Neural crest cell (in vitro differentiated cells): ENCODE measurements at regions not wholly inside any gene's neighbourhood (a gene's known extent, or its start where the extent isn't known, plus 50 kb on each side); places are given as distances from the start of the nearest gene placed in this dataset.

Source experiments
- DNase-seq: peaks from one replicate; pipeline ENCODE4 v3.0.0; 2021; ENCODE audit warnings: low read depth, mixed read lengths, low spot score
- H3K27ac Mint-ChIP-seq: one replicate; pipeline ENCODE4 v1.8.0; 2021; ENCODE audit warnings: mild to moderate bottlenecking, mixed read lengths; ENCODE audit not compliant: unreplicated experiment
- H3K27me3 Mint-ChIP-seq: 2 replicates; pipeline ENCODE4 v1.8.0; 2021; ENCODE audit warnings: low read depth, mild to moderate bottlenecking, mixed read lengths
- H3K36me3 Mint-ChIP-seq: 2 replicates; pipeline ENCODE4 v1.8.0; 2021; ENCODE audit warnings: low read depth, mild to moderate bottlenecking, mixed read lengths
- H3K4me1 Mint-ChIP-seq: 2 replicates; pipeline ENCODE4 v1.8.0; 2021; ENCODE audit warnings: mixed read lengths
- H3K4me3 Mint-ChIP-seq: one replicate; pipeline ENCODE4 v1.8.0; 2021; ENCODE audit warnings: mild to moderate bottlenecking, mixed read lengths
- H3K9me3 Mint-ChIP-seq: 2 replicates; pipeline ENCODE4 v1.8.0; 2021; ENCODE audit warnings: mixed read lengths
- CTCF ChIP-seq: fragments of 200-600 bp; sonication (generic); conservative IDR thresholded peaks from 2 replicates; pipeline ENCODE4 v1.5.0; 2021; ENCODE audit warnings: antibody characterized with exemption, mild to moderate bottlenecking

GRCh38 chr12:58583940-58584339, 336.4 kb downstream of the LRIG3 start:
- no peak for DNase-seq
- no peak for TF ChIP-seq CTCF
- Mint-ChIP-seq H3K27me3 (no peaks in the 10 kb centered on the region), H3K4me3 (no peak overlapping the region), H3K36me3 (no peaks in the 10 kb centered on the region), H3K27ac (no peak overlapping the region), H3K9me3 (no peaks in the 10 kb centered on the region), H3K4me1 (peaks cover 3% of the 10 kb centered on the region)

GRCh38 chr12:58584880-58585279, 335.4 kb downstream of the LRIG3 start:
- Mint-ChIP-seq H3K4me1 (peaks cover 3% of the 10 kb centered on the region), H3K4me3 (no peak overlapping the region), H3K36me3 (no peaks in the 10 kb centered on the region), H3K27ac (no peak overlapping the region), H3K9me3 (no peaks in the 10 kb centered on the region), H3K27me3 (no peaks in the 10 kb centered on the region)
- TF ChIP-seq CTCF: no peak
- no peak for DNase-seq

- no peak for TF ChIP-seq CTCF
- no peaks in the 10 kb centered on the region for H3K9me3 Mint-ChIP-seq
- H3K27ac Mint-ChIP-seq: no peak overlapping the region
- no peak for DNase-seq
- H3K4me3 Mint-ChIP-seq: no peak overlapping the region
- no peaks in the 10 kb centered on the region for H3K27me3 Mint-ChIP-seq
- peaks cover 3% of the 10 kb centered on the region for H3K4me1 Mint-ChIP-seq
- no peaks in the 10 kb centered on the region for H3K36me3 Mint-ChIP-seq
These were observed 333.5 kb downstream of the LRIG3 start for GRCh38 chr12:58586762-58587161.

- no peak for TF ChIP-seq CTCF
- Mint-ChIP-seq H3K27ac (no peak overlapping the region), H3K36me3 (no peaks in the 10 kb centered on the region), H3K4me3 (no peak overlapping the region), H3K27me3 (no peaks in the 10 kb centered on the region), H3K9me3 (no peaks in the 10 kb centered on the region), H3K4me1 (peaks cover 3% of the 10 kb centered on the region)
- no peak for DNase-seq
These were observed 331.5 kb downstream of the LRIG3 start for GRCh38 chr12:58588770-58589169.

- TF ChIP-seq CTCF: no peak
- no peak overlapping the region for H3K4me3 Mint-ChIP-seq
- peaks cover 3% of the 10 kb centered on the region for H3K9me3 Mint-ChIP-seq
- no peak for DNase-seq
- peaks cover 3% of the 10 kb centered on the region for H3K4me1 Mint-ChIP-seq
- H3K27me3 Mint-ChIP-seq: no peaks in the 10 kb centered on the region
- H3K27ac Mint-ChIP-seq: no peak overlapping the region
- no peaks in the 10 kb centered on the region for H3K36me3 Mint-ChIP-seq
These were observed 327.7 kb downstream of the LRIG3 start for GRCh38 chr12:58592475-58593207.
